Endothelial cell of umbilical vein (primary cell): ENCODE measurements at regions not wholly inside any gene's neighbourhood (a gene's known extent, or its start where the extent isn't known, plus 50 kb on each side); places are given as distances from the start of the nearest gene placed in this dataset.

Experiments used
- BruUV-seq: library from RNA; stranded (reverse); fragments of 400-500 nt; replicated peaks from 2 replicates; lab custom pipeline; 2021; lab: Mats Ljungman, UMichigan
- CTCF ChIA-PET: fragments of 300-600, 350-600 bp; sonication (Branson Sonifier 250); formaldehyde crosslinking; loops from one replicate; lab custom pipeline; 2021; ENCODE audit warnings: antibody characterized with exemption, inconsistent platforms; lab: Charles Lee
- POLR2A ChIA-PET: fragments of 300-600, 350-600 bp; sonication (Branson Sonifier 250); formaldehyde crosslinking; loops from one replicate; lab custom pipeline; 2021; ENCODE audit warnings: antibody characterized with exemption, inconsistent platforms; lab: Charles Lee
- DNase-seq: peaks from one replicate; pipeline ENCODE4 v3.0.0-alpha.2; 2011; ENCODE audit warnings: low read depth, low spot score
- FAIRE-seq: peaks from 2 replicates; lab custom pipeline; 2011; peaks lifted over from hg19 to GRCh38; lab: Jason Lieb, UNC
- H2AFZ ChIP-seq: 2 replicates; pipeline ENCODE4 v1.6.0; 2012; ENCODE audit warnings: low read depth, low read length, control low read depth, inconsistent platforms
- H3K27ac ChIP-seq: 2 replicates; pipeline ENCODE4 v1.5.1; 2011; ENCODE audit warnings: low read depth, mild to moderate bottlenecking, control low read depth, low read length, moderate library complexity; ENCODE audit not compliant: insufficient read depth
- H3K27me3 ChIP-seq, 2 experiments: 2 replicates each; pipeline versions ENCODE4 v1.6.0 to v1.6.1; 2011; ENCODE audit warnings: low read length in 2 of 2, mixed read lengths in 1 of 2; ENCODE audit not compliant: control insufficient read depth in 2 of 2, insufficient read depth in 2 of 2
- H3K36me3 ChIP-seq, 2 experiments: 2 replicates in 1 of 2; 3 replicates in 1 of 2; pipeline ENCODE4 v1.5.1; 2011; ENCODE audit warnings: low read length in 2 of 2, mild to moderate bottlenecking in 1 of 2, moderate library complexity in 1 of 2; ENCODE audit not compliant: control insufficient read depth in 2 of 2, insufficient read depth in 2 of 2; ENCODE audit errors: extremely low read depth in 1 of 2
- H3K4me1 ChIP-seq: 3 replicates; pipeline ENCODE4 v1.5.1; 2011; ENCODE audit warnings: mild to moderate bottlenecking, low read length; ENCODE audit not compliant: control insufficient read depth, insufficient read depth; ENCODE audit errors: extremely low read depth
- H3K4me2 ChIP-seq: 2 replicates; pipeline ENCODE4 v1.6.1; 2011; ENCODE audit warnings: low read length, control low read depth, mixed read lengths; ENCODE audit not compliant: insufficient read depth
- H3K4me3 ChIP-seq, 3 experiments: fragments of 200-600 bp in 1 of 3; sonication (generic), shearing (Covaris generic) in 1 of 3; replicated peaks in 1 of 3; 2 replicates each; pipeline ENCODE4 v1.5.1; 2011 to 2016; ENCODE audit warnings: control low read depth in 3 of 3, low read length in 3 of 3, mild to moderate bottlenecking in 2 of 3, inconsistent platforms in 1 of 3, low read depth in 1 of 3, moderate library complexity in 1 of 3; ENCODE audit not compliant: insufficient read depth in 1 of 3
- H3K79me2 ChIP-seq: 2 replicates; pipeline ENCODE4 v1.6.0; 2012; ENCODE audit warnings: low read length, inconsistent platforms; ENCODE audit not compliant: control insufficient read depth, insufficient read depth
- H3K9ac ChIP-seq: replicated peaks from 2 replicates; pipeline ENCODE3; 2011; ENCODE audit warnings: low read length, control low read depth; ENCODE audit not compliant: insufficient read depth; ENCODE audit errors: extremely low read depth
- H3K9me1 ChIP-seq: replicated peaks from 3 replicates; pipeline ENCODE4 v1.6.0; 2011; ENCODE audit warnings: mild to moderate bottlenecking, low read length; ENCODE audit not compliant: control insufficient read depth, insufficient read depth; ENCODE audit errors: extremely low read depth
- H3K9me3 ChIP-seq: replicated peaks from 2 replicates; pipeline ENCODE4 v1.5.1; 2012; ENCODE audit warnings: low read length, inconsistent platforms; ENCODE audit not compliant: control insufficient read depth, insufficient read depth
- H4K20me1 ChIP-seq: replicated peaks from 2 replicates; pipeline ENCODE3; 2011; ENCODE audit warnings: mild to moderate bottlenecking, low read length; ENCODE audit not compliant: control insufficient read depth, insufficient read depth; ENCODE audit errors: extremely low read depth
- EZH2 ChIP-seq: IDR thresholded peaks from 2 replicates; pipeline ENCODE4 v1.6.1; 2012; ENCODE audit warnings: borderline replicate concordance, low read depth, mild to moderate bottlenecking, moderate library complexity, low read length, inconsistent platforms; ENCODE audit not compliant: severe bottlenecking
- FOS ChIP-seq: IDR thresholded peaks from 2 replicates; pipeline ENCODE4 v1.6.1; 2011; ENCODE audit warnings: mild to moderate bottlenecking, low read length, moderate library complexity, borderline replicate concordance; ENCODE audit not compliant: insufficient read depth
- GATA2 ChIP-seq: IDR thresholded peaks from 2 replicates; pipeline ENCODE4 v1.7.0; 2011; ENCODE audit warnings: low read depth, mild to moderate bottlenecking, moderate library complexity, mixed read lengths, low read length; ENCODE audit not compliant: insufficient read length, insufficient read depth
- JUN ChIP-seq: IDR thresholded peaks from 2 replicates; pipeline ENCODE4 v1.6.1; 2011; ENCODE audit warnings: borderline replicate concordance, low read depth; ENCODE audit not compliant: insufficient read length, insufficient read depth
- MYC ChIP-seq: IDR thresholded peaks from one replicate; pipeline ENCODE4 v1.6.1; 2011; ENCODE audit warnings: mild to moderate bottlenecking, low read depth, low read length
- POLR2A ChIP-seq: IDR thresholded peaks from 2 replicates; pipeline ENCODE4 v1.6.1; 2012; ENCODE audit warnings: low read depth, mild to moderate bottlenecking, control low read depth, low read length
- POLR2AphosphoS5 ChIP-seq: IDR thresholded peaks from 2 replicates; pipeline ENCODE4 v1.6.1; 2012; ENCODE audit warnings: low read depth, mild to moderate bottlenecking, control low read depth, low read length, moderate library complexity; ENCODE audit not compliant: insufficient read depth
- dilution Hi-C: fragments of 300-500 bp; cut with MboI; formaldehyde crosslinking; loops from one replicate; pipeline ENCODE4 v1.15.0; 2019; ENCODE audit warnings: low sequenced_read_pairs; ENCODE audit not compliant: extremely low pct_ligation_motif_present
- intact Hi-C: fragments of 100-400 bp; cut with micrococcal nuclease; formaldehyde crosslinking; loops from one replicate; pipeline ENCODE4 v1.10.0; 2022
- TF ChIP-seq, protein P1 (sequence below): IDR thresholded peaks from 2 replicates; pipeline ENCODE4 v1.6.1; 2011; ENCODE audit not compliant: insufficient read depth, insufficient read length
- TF ChIP-seq, protein P2 (sequence below), 2 donors: IDR thresholded peaks; 1 replicate in 1 of 2; 2 replicates in 1 of 2; pipeline ENCODE4 v1.5.1; 2011; ENCODE audit warnings: low read length in 2 of 2, mild to moderate bottlenecking in 2 of 2, moderate library complexity in 2 of 2, control low read depth in 1 of 2, inconsistent platforms in 1 of 2, low read depth in 1 of 2; ENCODE audit not compliant: insufficient read depth in 1 of 2; ENCODE audit errors: extremely low read depth in 1 of 2

DNA sequence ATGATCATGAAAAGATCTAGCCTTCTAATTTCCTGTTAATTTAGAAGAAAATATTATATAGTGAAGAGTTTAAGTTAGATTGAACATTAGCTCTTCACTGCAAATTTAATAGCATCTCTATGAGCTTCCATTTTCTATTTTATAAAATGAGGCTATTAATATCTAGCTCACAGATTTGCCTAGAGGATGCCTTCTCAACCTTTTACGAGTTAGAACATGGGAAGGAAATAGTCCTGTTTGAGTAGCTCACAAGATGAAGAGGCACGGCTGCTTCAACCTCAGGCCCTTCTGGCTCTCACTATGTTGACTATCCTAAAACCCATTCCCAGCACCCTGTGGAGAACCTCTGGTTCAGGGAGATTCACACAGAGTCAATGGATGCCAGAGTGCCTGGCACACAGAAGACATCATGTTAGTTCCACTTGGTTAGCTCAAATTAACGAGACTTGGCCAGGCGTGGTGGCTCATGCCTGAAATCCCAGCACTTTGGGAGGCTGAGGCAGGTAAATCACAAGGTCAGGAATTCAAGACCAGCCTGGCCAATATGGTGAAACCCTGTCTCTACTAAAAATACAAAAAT, 97.9 kb upstream of the GUCY1A1 start:
- dilution Hi-C loops = no loop called here
- Histone ChIP-seq H3K4me3 (no peak overlapping the region), H2AFZ (no peak overlapping the region), H3K27me3 (no peaks in the 10 kb centered on the region), H3K4me1 (no peaks in the 10 kb centered on the region), H3K79me2 (no peaks in the 10 kb centered on the region), H3K9ac (no peak overlapping the region), H4K20me1 (no peaks in the 10 kb centered on the region), H3K9me3 (no peaks in the 10 kb centered on the region), H3K27ac (no peak overlapping the region), H3K4me2 (no peak overlapping the region), H3K36me3 (no peaks in the 10 kb centered on the region), H3K9me1 (no peaks in the 10 kb centered on the region)
- no TSS peak for BruUV-seq
- ChIA-PET POLR2A (no interaction called here), CTCF (interaction anchor here (0.8 to 2.0 kb wide), 4 partner anchors 10 to 219 kb away, joined by 3 to 4 read pairs (median 3); no protein-coding TSS in a partner anchor)
- intact Hi-C loops = no loop called here
- DNase-seq = no peak
- FAIRE-seq = no peak
- TF ChIP-seq GATA2 (no peak), MYC (no peak), JUN (no peak), FOS (no peak), EZH2 (no peak), POLR2A (no peak), POLR2AphosphoS5 (no peak)
- TF ChIP-seq, protein P1, sequence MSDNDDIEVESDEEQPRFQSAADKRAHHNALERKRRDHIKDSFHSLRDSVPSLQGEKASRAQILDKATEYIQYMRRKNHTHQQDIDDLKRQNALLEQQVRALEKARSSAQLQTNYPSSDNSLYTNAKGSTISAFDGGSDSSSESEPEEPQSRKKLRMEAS = no peak
- TF ChIP-seq, protein P2, sequence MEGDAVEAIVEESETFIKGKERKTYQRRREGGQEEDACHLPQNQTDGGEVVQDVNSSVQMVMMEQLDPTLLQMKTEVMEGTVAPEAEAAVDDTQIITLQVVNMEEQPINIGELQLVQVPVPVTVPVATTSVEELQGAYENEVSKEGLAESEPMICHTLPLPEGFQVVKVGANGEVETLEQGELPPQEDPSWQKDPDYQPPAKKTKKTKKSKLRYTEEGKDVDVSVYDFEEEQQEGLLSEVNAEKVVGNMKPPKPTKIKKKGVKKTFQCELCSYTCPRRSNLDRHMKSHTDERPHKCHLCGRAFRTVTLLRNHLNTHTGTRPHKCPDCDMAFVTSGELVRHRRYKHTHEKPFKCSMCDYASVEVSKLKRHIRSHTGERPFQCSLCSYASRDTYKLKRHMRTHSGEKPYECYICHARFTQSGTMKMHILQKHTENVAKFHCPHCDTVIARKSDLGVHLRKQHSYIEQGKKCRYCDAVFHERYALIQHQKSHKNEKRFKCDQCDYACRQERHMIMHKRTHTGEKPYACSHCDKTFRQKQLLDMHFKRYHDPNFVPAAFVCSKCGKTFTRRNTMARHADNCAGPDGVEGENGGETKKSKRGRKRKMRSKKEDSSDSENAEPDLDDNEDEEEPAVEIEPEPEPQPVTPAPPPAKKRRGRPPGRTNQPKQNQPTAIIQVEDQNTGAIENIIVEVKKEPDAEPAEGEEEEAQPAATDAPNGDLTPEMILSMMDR (IDR thresholded peaks at IDR 0.05; ENCODE audit: extremely low read depth in 1 of 2, insufficient read depth in 1 of 2, low read depth in 1 of 2, low read length in 2 of 2) = no peak
